HG03442 (cell line): ENCODE measurements at regions not wholly inside any gene's neighbourhood (a gene's known extent, or its start where the extent isn't known, plus 50 kb on each side); places are given as distances from the start of the nearest gene placed in this dataset.
"Not testable (repeated sequence)": the region's sequence is repeated elsewhere in the genome, so short reads cannot be mapped to it uniquely, and the experiment has no call there.

Experiments
- ATAC-seq: cut with Tn5 transposase; IDR thresholded peaks from one replicate; pipeline ENCODE4 v1.9.1; 2021; ENCODE audit warnings: mild to moderate bottlenecking, moderate library complexity; ENCODE audit not compliant: unreplicated experiment

GRCh38 chr5:25570067-25570583, 925.3 kb upstream of the CDH10 start:
- no peak for ATAC-seq

GRCh38 chr5:25568989-25569625, 924.3 kb upstream of the CDH10 start:
- ATAC-seq, result no peak

- no peak for ATAC-seq
Measured at GRCh38 chr5:25568294-25568693, 923.5 kb upstream of the CDH10 start.

- no peak for ATAC-seq
Measured at GRCh38 chr5:25567881-25568280, 923.1 kb upstream of the CDH10 start.

GRCh38 chr5:25562656-25563055, 917.9 kb upstream of the CDH10 start:
- no peak for ATAC-seq

- ATAC-seq, result no peak
Measured at GRCh38 chr5:25554077-25554476, 909.3 kb upstream of the CDH10 start.

GRCh38 chr5:25552871-25553481, 908.2 kb upstream of the CDH10 start:
- ATAC-seq, result no peak

- ATAC-seq, result no peak
Measured at GRCh38 chr5:25550793-25551192, 906.0 kb upstream of the CDH10 start.

- ATAC-seq, result no peak
Measured at GRCh38 chr5:25544652-25545249, 900.0 kb upstream of the CDH10 start.

- ATAC-seq, result no peak
Measured at GRCh38 chr5:25540628-25541027, 895.9 kb upstream of the CDH10 start.

GRCh38 chr5:25539536-25539935, 894.8 kb upstream of the CDH10 start:
- no peak for ATAC-seq

- not testable (repeated sequence) for ATAC-seq
Measured at GRCh38 chr5:25536461-25536860, 891.7 kb upstream of the CDH10 start.

GRCh38 chr5:25516141-25516540, 871.4 kb upstream of the CDH10 start:
- ATAC-seq, result no peak

GRCh38 chr5:25515525-25515924, 870.7 kb upstream of the CDH10 start:
- ATAC-seq, result no peak

- not testable (repeated sequence) for ATAC-seq
Measured at GRCh38 chr5:25510692-25511091, 865.9 kb upstream of the CDH10 start.

GRCh38 chr5:25508011-25508410, 863.2 kb upstream of the CDH10 start:
- ATAC-seq, result not testable (repeated sequence)

GRCh38 chr5:25500635-25501034, 855.9 kb upstream of the CDH10 start:
- ATAC-seq, result no peak

- no peak for ATAC-seq
Measured at GRCh38 chr5:25489834-25490538, 845.2 kb upstream of the CDH10 start.

GRCh38 chr5:25488119-25488518, 843.3 kb upstream of the CDH10 start:
- no peak for ATAC-seq

GRCh38 chr5:25484391-25484790, 839.6 kb upstream of the CDH10 start:
- no peak for ATAC-seq

GRCh38 chr5:25481463-25481862, 836.7 kb upstream of the CDH10 start:
- no peak for ATAC-seq

GRCh38 chr5:25459082-25459481, 814.3 kb upstream of the CDH10 start:
- ATAC-seq, result no peak
